ENCODE measurements at regions not wholly inside any gene's neighbourhood (a gene's known extent, or its start where the extent isn't known, plus 50 kb on each side); places are given as distances from the start of the nearest gene placed in this dataset.

GRCh38 chr18:37922162-37922561 is 356.6 kb upstream of the CELF4 start:
- H3K36me3 ChIP-seq, result no peaks in the 10 kb centered on the region
- no peak for DNase-seq
- no peaks in the 10 kb centered on the region for H3K9me3 ChIP-seq
- H3K4me3 ChIP-seq, result no peak overlapping the region
- TF ChIP-seq EP300 (IDR thresholded peaks at IDR 0.05), result no peak
- TF ChIP-seq CTCF (IDR thresholded peaks at IDR 0.05), result no peak
- TF ChIP-seq POLR2AphosphoS5 (IDR thresholded peaks at IDR 0.05), result no peak
- no peak for TF ChIP-seq POLR2A (IDR thresholded peaks at IDR 0.05)
- no peak overlapping the region for H3K27ac ChIP-seq
- no peak for ATAC-seq (ENCODE audit: low FRiP score in 2 of 2)
- no peaks in the 10 kb centered on the region for H3K4me1 ChIP-seq
- H3K27me3 ChIP-seq, result no peaks in the 10 kb centered on the region

- TF ChIP-seq EP300 (IDR thresholded peaks at IDR 0.05), result no peak
- TF ChIP-seq POLR2A (IDR thresholded peaks at IDR 0.05), result no peak
- no peak for TF ChIP-seq POLR2AphosphoS5 (IDR thresholded peaks at IDR 0.05)
- TF ChIP-seq CTCF (IDR thresholded peaks at IDR 0.05), result no peak
- ATAC-seq (ENCODE audit: low FRiP score in 2 of 2), result no peak
- 81 to 85% methylated on average over 4 of the region's 4 CpGs for WGBS, 2 donors
These were observed 355.3 kb upstream of the CELF4 start for GRCh38 chr18:37920865-37921264.

GRCh38 chr18:37913051-37913450 is 347.5 kb upstream of the CELF4 start:
- DNase-seq (no peak), ATAC-seq (ENCODE audit: low FRiP score in 2 of 2) (no peak)
- TF ChIP-seq CTCF (IDR thresholded peaks at IDR 0.05), result no peak
- no peak for TF ChIP-seq EP300 (IDR thresholded peaks at IDR 0.05)
- no peak for TF ChIP-seq POLR2A (IDR thresholded peaks at IDR 0.05)
- TF ChIP-seq POLR2AphosphoS5 (IDR thresholded peaks at IDR 0.05), result no peak
- H3K4me1 ChIP-seq, result no peaks in the 10 kb centered on the region
- no peaks in the 10 kb centered on the region for H3K27me3 ChIP-seq
- no peaks in the 10 kb centered on the region for H3K9me3 ChIP-seq
- H3K27ac ChIP-seq, result no peak overlapping the region
- H3K36me3 ChIP-seq, result no peaks in the 10 kb centered on the region
- WGBS, 2 donors, result 79 to 90% methylated on average over 1 of the region's 1 CpG
- no peak overlapping the region for H3K4me3 ChIP-seq

More at GRCh38 chr18:37920865-37921264, 355.3 kb upstream of the CELF4 start:
- DNase-seq, result no peak
- Histone ChIP-seq H3K4me3 (no peak overlapping the region), H3K27me3 (no peaks in the 10 kb centered on the region), H3K27ac (no peak overlapping the region), H3K4me1 (no peaks in the 10 kb centered on the region), H3K36me3 (no peaks in the 10 kb centered on the region), H3K9me3 (no peaks in the 10 kb centered on the region)

GRCh38 chr18:37902344-37902743 is 336.7 kb upstream of the CELF4 start:
- DNase-seq, result no peak
- Histone ChIP-seq H3K4me1 (no peaks in the 10 kb centered on the region), H3K36me3 (no peaks in the 10 kb centered on the region), H3K27me3 (no peaks in the 10 kb centered on the region), H3K4me3 (no peak overlapping the region), H3K9me3 (no peaks in the 10 kb centered on the region), H3K27ac (no peak overlapping the region)
- WGBS, 2 donors, result 81 to 83% methylated on average over 2 of the region's 2 CpGs
- ATAC-seq (ENCODE audit: low FRiP score in 2 of 2), result no peak
- TF ChIP-seq EP300 (IDR thresholded peaks at IDR 0.05) (no peak), POLR2A (IDR thresholded peaks at IDR 0.05) (no peak), POLR2AphosphoS5 (IDR thresholded peaks at IDR 0.05) (no peak), CTCF (IDR thresholded peaks at IDR 0.05) (no peak)

- 57 to 62% methylated on average over 2 of the region's 2 CpGs for WGBS, 2 donors
These were observed 334.7 kb upstream of the CELF4 start for GRCh38 chr18:37900326-37900725.

More at GRCh38 chr18:37900326-37900725, 334.7 kb upstream of the CELF4 start:
- Histone ChIP-seq H3K36me3 (no peaks in the 10 kb centered on the region), H3K27me3 (no peaks in the 10 kb centered on the region), H3K9me3 (no peaks in the 10 kb centered on the region), H3K27ac (no peak overlapping the region), H3K4me1 (no peaks in the 10 kb centered on the region), H3K4me3 (no peak overlapping the region)
- no peak for DNase-seq
- TF ChIP-seq POLR2AphosphoS5 (IDR thresholded peaks at IDR 0.05), result no peak
- TF ChIP-seq POLR2A (IDR thresholded peaks at IDR 0.05), result no peak
- no peak for TF ChIP-seq CTCF (IDR thresholded peaks at IDR 0.05)
- no peak for TF ChIP-seq EP300 (IDR thresholded peaks at IDR 0.05)
- ATAC-seq (ENCODE audit: low FRiP score in 2 of 2), result no peak
